GM12878 (cell line): ENCODE measurements at regions not wholly inside any gene's neighbourhood (a gene's known extent, or its start where the extent isn't known, plus 50 kb on each side); places are given as distances from the start of the nearest gene placed in this dataset.

ENCODE experiments used
- ATAC-seq: fragments of 200-7000 bp; cut with Tn5 transposase; 3 replicates; pipeline ENCODE4 v1.9.1; 2020; ENCODE audit warnings: mild to moderate bottlenecking, moderate library complexity
- BruUV-seq: library from RNA; stranded (reverse); fragments of 400-500 nt; replicated peaks from 2 replicates; lab custom pipeline; 2021; lab: Mats Ljungman, UMichigan
- CTCF ChIA-PET: fragments of 300-600 bp; sonication (Branson Sonifier 250); formaldehyde crosslinking; extraction: SDS; loops from one replicate; lab custom pipeline; 2021; ENCODE audit warnings: inconsistent platforms; lab: Yijun Ruan, JAX
- POLR2A ChIA-PET: fragments of 350-600 bp; formaldehyde crosslinking; extraction: SDS; loops from one replicate; lab custom pipeline; 2021; ENCODE audit warnings: inconsistent platforms; lab: Charles Lee
- RAD21 ChIA-PET: fragments of 300-600 bp; sonication (Branson Sonifier 250); formaldehyde crosslinking; loops from one replicate; lab custom pipeline; 2023; ENCODE audit warnings: antibody characterized with exemption; ENCODE audit not compliant: unreplicated experiment; lab: Charles Lee
- SMC1A ChIA-PET: fragments of 300-600 bp; sonication (Branson Sonifier 250); formaldehyde crosslinking; loops from one replicate; lab custom pipeline; 2023; ENCODE audit not compliant: unreplicated experiment, uncharacterized antibody; lab: Charles Lee
- DNase-seq: peaks from one replicate; pipeline ENCODE4 v3.0.0-alpha.2; 2011; ENCODE audit warnings: low read depth, low spot score
- FAIRE-seq: peaks from 3 replicates; lab custom pipeline; 2011; peaks lifted over from hg19 to GRCh38; lab: Jason Lieb, UNC
- H2AFZ ChIP-seq: 2 replicates; pipeline ENCODE4 v1.6.0; 2011; ENCODE audit warnings: low read depth, low read length, control low read depth; ENCODE audit not compliant: control insufficient read depth
- H3K27ac ChIP-seq: 2 replicates; pipeline ENCODE4 v1.5.1; 2011; ENCODE audit warnings: control low read depth; ENCODE audit not compliant: control insufficient read depth, insufficient read depth
- H3K27me3 ChIP-seq, 2 experiments: replicated peaks in 1 of 2; 2 replicates each; pipeline versions ENCODE4 v1.6.0 to v1.6.1; 2011; ENCODE audit warnings: low read length in 1 of 2; ENCODE audit not compliant: control insufficient read depth in 2 of 2, insufficient read depth in 2 of 2
- H3K36me3 ChIP-seq, 2 experiments: 2 replicates each; pipeline ENCODE4 v1.5.1; 2011; ENCODE audit warnings: low read length in 1 of 2; ENCODE audit not compliant: control insufficient read depth in 2 of 2, insufficient read depth in 2 of 2
- H3K4me1 ChIP-seq: 2 replicates; pipeline ENCODE4 v1.6.1; 2011; ENCODE audit warnings: mild to moderate bottlenecking, low read length, moderate library complexity, mixed read lengths; ENCODE audit not compliant: control insufficient read depth, insufficient read depth
- H3K4me2 ChIP-seq: 2 replicates; pipeline ENCODE4 v1.6.0; 2011; ENCODE audit warnings: control low read depth; ENCODE audit not compliant: control insufficient read depth, insufficient read depth
- H3K4me3 ChIP-seq: fragments of 200-600 bp; sonication (generic); 2 replicates; pipeline ENCODE4 v1.5.1; 2016
- H3K79me2 ChIP-seq: 2 replicates; pipeline ENCODE4 v1.6.0; 2011; ENCODE audit warnings: low read length; ENCODE audit not compliant: control insufficient read depth, insufficient read depth
- H3K9ac ChIP-seq: 2 replicates; pipeline ENCODE4 v1.8.0; 2011; ENCODE audit warnings: low read length, control low read depth, mixed read lengths; ENCODE audit not compliant: control insufficient read depth, insufficient read depth
- H3K9me3 ChIP-seq: replicated peaks from 3 replicates; pipeline ENCODE4 v1.5.1; 2011; ENCODE audit warnings: mild to moderate bottlenecking, low read length; ENCODE audit not compliant: control insufficient read depth, insufficient read depth
- H4K20me1 ChIP-seq: 2 replicates; pipeline ENCODE4 v1.6.0; 2011; ENCODE audit not compliant: control insufficient read depth, insufficient read depth
- CEBPZ ChIP-seq: fragments of 150-350 bp; IDR thresholded peaks from 2 replicates; pipeline ENCODE4 v1.6.1; 2016; ENCODE audit warnings: low read depth, low read length
- ESRRA ChIP-seq: IDR thresholded peaks from 2 replicates; pipeline ENCODE4 v1.6.1; 2012; ENCODE audit warnings: mild to moderate bottlenecking, low read length, improper control_type of control experiment
- EZH2 ChIP-seq: IDR thresholded peaks from 2 replicates; pipeline ENCODE4 v1.6.1; 2012; ENCODE audit warnings: low read depth, mild to moderate bottlenecking, control low read depth, inconsistent platforms, low read length, borderline replicate concordance; ENCODE audit not compliant: control insufficient read depth
- HDAC6 ChIP-seq: fragments of 200-600 bp; sonication (generic); IDR thresholded peaks from one replicate; pipeline ENCODE4 v1.8.0; 2017; ENCODE audit warnings: antibody characterized with exemption; ENCODE audit not compliant: unreplicated experiment
- POLR2AphosphoS5 ChIP-seq: IDR thresholded peaks from 2 replicates; pipeline ENCODE4 v1.6.1; 2011; ENCODE audit warnings: mild to moderate bottlenecking, low read length, inconsistent platforms
- SMAD1 ChIP-seq: fragments of 450-650 bp; IDR thresholded peaks from 2 replicates; pipeline ENCODE4 v1.6.1; 2018; ENCODE audit warnings: mild to moderate bottlenecking, low read depth; ENCODE audit not compliant: partially characterized antibody
- ZNF622 ChIP-seq: fragments of 450-650 bp; IDR thresholded peaks from 2 replicates; pipeline ENCODE4 v1.6.1; 2017; ENCODE audit warnings: mild to moderate bottlenecking, inconsistent platforms
- WGBS: methylation state at CpG from one replicate; pipeline ENCODE4 v1.1.6; 2016; ENCODE audit warnings: low lambda C conversion rate; ENCODE audit not compliant: insufficient replicate concordance, insufficient coverage; ENCODE audit errors: missing lambda C conversion rate; 5-methylcytosine and 5-hydroxymethylcytosine counted together
- in situ Hi-C: fragments of 300-500 bp; cut with MboI; formaldehyde crosslinking; loops from 9 replicates; pipeline ENCODE4 v1.14.3; 2018; ENCODE audit warnings: mixed read lengths
- intact Hi-C: fragments of 100-400 bp; cut with micrococcal nuclease; formaldehyde crosslinking; loops from one replicate; pipeline ENCODE4 v1.14.2; 2022; ENCODE audit not compliant: unreplicated experiment

- Histone ChIP-seq H2AFZ (no peak overlapping the region), H3K4me1 (no peaks in the 10 kb centered on the region), H3K79me2 (no peaks in the 10 kb centered on the region), H3K4me3 (no peak overlapping the region), H3K27me3 (0 out of 4 replicates have a peak, but pooled peaks cover 0 to 2% of the 10 kb centered on the region in 2 experiments), H4K20me1 (no peaks in the 10 kb centered on the region), H3K36me3 (no peaks in the 10 kb centered on the region), H3K27ac (no peak overlapping the region), H3K9me3 (no peaks in the 10 kb centered on the region), H3K4me2 (no peak overlapping the region), H3K9ac (no peak overlapping the region)
- RAD21 ChIA-PET = no interaction called here
- DNase-seq = no peak
- POLR2A ChIA-PET = no interaction called here
- in situ Hi-C loops = no loop called here
- intact Hi-C loops = no loop called here
- CTCF ChIA-PET = no interaction called here
- SMC1A ChIA-PET = no interaction called here
- no peak for FAIRE-seq
- no TSS peak for BruUV-seq
- no peak for TF ChIP-seq HDAC6
- TF ChIP-seq ZNF622 = no peak
- no peak for TF ChIP-seq SMAD1
- TF ChIP-seq CEBPZ = no peak
- WGBS = 11% methylated on average over 3 of the region's 3 CpGs
- no peak for ATAC-seq
Measured at GRCh38 chr7:22019931-22020330, 74.2 kb upstream of the CDCA7L start.

- RAD21 ChIA-PET = no interaction called here
- peak; percentile 70 for ATAC-seq
- no peak overlapping the region for H3K4me3 ChIP-seq
- H3K27ac ChIP-seq = no peak overlapping the region
- H3K4me2 ChIP-seq = no peak overlapping the region
- H4K20me1 ChIP-seq = no peaks in the 10 kb centered on the region
- H2AFZ ChIP-seq = no peak overlapping the region
- H3K79me2 ChIP-seq = no peaks in the 10 kb centered on the region
- 8% methylated on average over 5 of the region's 5 CpGs for WGBS
- TF ChIP-seq EZH2 = no peak
- TF ChIP-seq ESRRA = no peak
- no peak for TF ChIP-seq POLR2AphosphoS5
- TF ChIP-seq, all 136 proteins: peak for 0
- H3K9ac ChIP-seq = no peak overlapping the region
- no peak for FAIRE-seq
- in situ Hi-C loops = no loop called here
- SMC1A ChIA-PET = no interaction called here
- CTCF ChIA-PET = interaction anchor here (0.8 kb wide), 1 partner anchor 15 kb away, joined by 3 read pairs; no protein-coding TSS in a partner anchor
- no TSS peak for BruUV-seq
- POLR2A ChIA-PET = no interaction called here
- H3K36me3 ChIP-seq = no peaks in the 10 kb centered on the region
- no peaks in the 10 kb centered on the region for H3K4me1 ChIP-seq
- H3K9me3 ChIP-seq = no peaks in the 10 kb centered on the region
- no peak for DNase-seq
- intact Hi-C loops = no loop called here
- 0 out of 4 replicates have a peak, but pooled peaks cover 0 to 2% of the 10 kb centered on the region in 2 experiments for H3K27me3 ChIP-seq
Measured at GRCh38 chr7:22016507-22016906, 70.8 kb upstream of the CDCA7L start.
